Activated CD4-positive, alpha-beta T cell treated with anti-CD3 and anti-CD28 coated beads for 4 hours (primary cell): ENCODE measurements at regions not wholly inside any gene's neighbourhood (a gene's known extent, or its start where the extent isn't known, plus 50 kb on each side); places are given as distances from the start of the nearest gene placed in this dataset.

Experiments
- DNase-seq, 2 donors: peaks; one replicate each; pipeline ENCODE4 v3.0.0-alpha.2; 2020

- no peak for DNase-seq
Observed at GRCh38 chr2:217101972-217102371, 242.1 kb upstream of the TNP1 start.

GRCh38 chr2:217099561-217099960 lies 239.7 kb upstream of the TNP1 start:
- DNase-seq: no peak

DNA sequence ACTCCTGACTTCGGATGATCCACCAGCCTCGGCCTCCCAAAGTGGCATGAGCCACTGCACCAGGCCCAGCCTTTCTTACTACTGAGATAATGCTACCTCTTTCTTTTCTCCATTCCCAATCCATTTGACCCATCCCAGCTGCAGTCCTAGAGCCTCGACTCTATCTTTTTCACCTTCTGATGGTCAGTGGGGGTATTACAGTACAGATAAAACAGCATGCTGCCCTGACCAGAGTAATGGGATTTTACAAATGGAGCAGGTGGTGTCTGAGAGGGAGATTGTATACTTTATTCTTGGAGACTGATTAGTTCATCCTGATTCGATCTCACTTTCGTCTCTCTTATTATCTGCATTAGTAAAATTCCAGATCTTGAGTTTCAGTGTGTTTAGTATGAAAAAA lies 238.6 kb upstream of the TNP1 start:
- no peak for DNase-seq

DNA sequence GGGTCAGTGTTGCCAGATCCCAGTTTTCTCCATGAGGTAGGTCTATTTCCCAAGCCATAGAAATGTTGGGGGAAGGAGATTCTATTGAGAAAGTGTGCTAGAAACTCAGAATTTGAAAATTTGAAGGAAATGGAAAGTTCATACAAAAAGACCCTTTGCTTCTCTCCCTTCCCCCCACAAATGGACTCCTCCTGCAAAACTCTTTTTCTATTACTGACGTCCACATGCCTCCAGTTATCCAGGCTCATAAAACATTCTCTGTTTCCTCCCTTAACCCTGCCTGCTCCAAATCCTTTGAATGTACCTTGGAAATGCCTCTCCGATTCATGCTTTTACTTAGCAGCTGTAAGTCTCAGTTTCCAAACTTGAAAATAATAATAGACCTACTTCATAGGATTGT lies 237.5 kb upstream of the TNP1 start:
- no peak for DNase-seq

DNA sequence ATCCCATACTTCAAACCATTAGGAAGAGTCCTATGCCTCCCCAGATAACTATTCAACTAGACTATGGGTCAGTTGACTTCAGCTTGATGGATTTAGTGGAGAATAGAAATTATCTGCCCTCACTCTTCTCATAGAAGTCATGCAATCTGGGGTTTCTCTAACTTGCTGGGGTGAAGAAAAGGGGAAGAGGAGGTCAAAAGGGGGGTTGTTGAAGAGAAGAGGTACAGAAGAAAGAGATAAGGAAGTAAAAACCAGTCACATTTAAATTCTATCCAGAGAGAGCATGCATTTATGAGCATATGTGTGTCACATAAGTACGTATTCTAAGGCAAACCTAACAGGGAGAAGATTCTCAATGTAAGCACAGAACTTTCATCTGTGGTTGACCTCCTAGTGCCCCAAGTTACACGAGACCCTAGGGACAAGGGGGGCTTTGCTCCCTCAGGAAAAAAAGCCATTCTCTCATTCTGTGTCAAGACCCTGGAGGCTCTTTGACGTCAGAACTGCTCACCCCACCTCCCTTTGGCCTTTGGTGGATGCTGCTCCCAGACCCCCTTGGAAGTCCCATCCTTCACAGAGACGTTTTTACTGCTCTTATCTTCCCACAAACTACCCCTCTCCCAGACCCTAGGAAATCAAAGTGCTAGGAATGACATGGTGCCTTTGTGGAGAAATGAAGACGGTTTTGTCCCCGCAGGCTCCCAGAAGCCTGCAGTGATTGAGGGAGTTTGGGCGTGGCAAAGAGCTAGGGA lies 236.8 kb upstream of the TNP1 start:
- DNase-seq: no peak

- DNase-seq: no peak
Observed at GRCh38 chr2:217095511-217096205, 235.8 kb upstream of the TNP1 start.

- DNase-seq: no peak
Observed at GRCh38 chr2:217092710-217093379, 233.0 kb upstream of the TNP1 start.

DNA sequence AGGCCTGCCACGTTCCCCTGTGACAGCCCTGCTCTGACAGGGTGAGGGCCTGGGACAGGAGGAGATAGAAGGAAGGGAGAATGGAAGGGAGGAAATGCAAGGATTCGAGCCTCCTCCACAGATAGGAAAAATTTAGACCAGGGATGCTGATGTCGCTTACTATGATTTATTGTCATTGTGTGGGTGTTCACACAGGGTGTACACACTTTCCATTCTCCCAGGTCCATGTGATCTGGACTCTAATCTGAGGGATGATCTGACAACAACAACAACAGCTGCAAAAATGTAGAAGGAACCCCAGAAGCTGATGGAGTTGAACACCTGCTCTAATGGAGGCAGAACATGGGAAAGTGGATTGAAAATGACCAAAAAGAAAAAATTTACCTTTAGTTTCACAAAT lies 231.7 kb upstream of the TNP1 start:
- DNase-seq: no peak

GRCh38 chr2:217090884-217091283 lies 231.0 kb upstream of the TNP1 start:
- DNase-seq: no peak

DNA sequence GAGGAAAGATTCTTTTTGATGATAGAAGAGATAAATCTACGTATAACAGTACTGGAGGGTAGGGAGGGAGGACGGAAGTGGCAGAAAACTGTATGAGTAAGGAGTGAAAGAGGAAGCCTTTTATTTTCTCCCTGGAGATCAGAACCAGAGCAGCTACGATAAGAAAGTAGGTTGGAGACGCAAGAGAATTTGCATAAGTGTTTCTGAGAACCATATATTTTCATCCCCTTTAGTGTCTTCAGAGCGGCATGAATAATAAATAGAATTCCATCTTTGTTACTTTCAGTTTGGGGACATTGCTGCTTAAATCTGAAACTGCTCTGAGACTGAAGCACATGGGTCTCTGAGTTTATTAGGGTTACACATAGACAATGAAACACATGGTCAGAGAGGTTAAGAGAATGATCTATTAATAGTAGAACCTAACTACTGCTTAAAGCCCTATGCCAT lies 230.2 kb upstream of the TNP1 start:
- no peak for DNase-seq

GRCh38 chr2:217086718-217087117 lies 226.9 kb upstream of the TNP1 start:
- DNase-seq: no peak

DNA sequence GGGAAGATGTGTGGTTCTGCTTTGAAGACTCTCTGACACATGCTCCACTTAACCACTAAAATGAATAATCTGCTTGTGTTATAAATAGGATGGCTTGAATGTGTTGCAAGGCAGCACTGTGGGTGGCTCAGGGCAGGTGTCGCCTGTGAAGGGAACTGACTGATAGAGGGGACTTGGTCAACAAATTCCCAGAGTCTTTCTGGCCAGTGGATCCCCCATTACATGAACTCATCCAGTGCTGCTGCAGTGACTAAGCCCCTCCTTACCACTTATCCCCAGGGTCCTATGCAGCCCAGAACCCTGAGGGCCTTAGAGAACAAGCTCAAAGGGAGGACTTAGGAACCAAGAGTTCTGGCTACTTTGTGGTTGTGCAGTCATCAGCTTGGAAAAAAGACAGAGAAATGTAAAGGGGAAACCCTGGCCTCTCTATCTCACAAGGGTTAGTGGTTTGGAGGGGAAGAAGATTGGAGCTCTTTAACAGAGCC lies 226.2 kb upstream of the TNP1 start:
- no peak for DNase-seq

DNA sequence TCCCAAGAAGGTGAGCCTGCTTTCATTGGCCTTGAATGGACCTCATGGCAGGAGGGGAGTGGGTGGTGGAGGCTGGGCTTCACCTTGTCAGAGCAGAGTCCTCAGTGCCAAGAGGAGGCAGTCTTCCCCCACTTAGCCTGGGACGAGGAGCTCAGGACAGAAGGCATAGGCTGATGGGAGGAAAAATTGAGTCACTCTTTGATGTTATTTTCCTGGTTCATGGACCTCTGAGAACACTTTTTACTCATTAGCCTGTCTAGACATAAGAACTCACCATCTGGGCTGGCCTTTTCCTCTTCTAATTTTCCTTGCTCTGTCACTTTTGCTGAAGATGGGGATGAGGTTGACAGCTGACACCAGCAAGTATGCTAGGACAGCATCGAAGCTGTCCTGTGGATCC lies 225.7 kb upstream of the TNP1 start:
- no peak for DNase-seq

GRCh38 chr2:217081799-217082198 lies 221.9 kb upstream of the TNP1 start:
- DNase-seq: no peak

GRCh38 chr2:217079165-217079564 lies 219.3 kb upstream of the TNP1 start:
- DNase-seq: no peak

DNA sequence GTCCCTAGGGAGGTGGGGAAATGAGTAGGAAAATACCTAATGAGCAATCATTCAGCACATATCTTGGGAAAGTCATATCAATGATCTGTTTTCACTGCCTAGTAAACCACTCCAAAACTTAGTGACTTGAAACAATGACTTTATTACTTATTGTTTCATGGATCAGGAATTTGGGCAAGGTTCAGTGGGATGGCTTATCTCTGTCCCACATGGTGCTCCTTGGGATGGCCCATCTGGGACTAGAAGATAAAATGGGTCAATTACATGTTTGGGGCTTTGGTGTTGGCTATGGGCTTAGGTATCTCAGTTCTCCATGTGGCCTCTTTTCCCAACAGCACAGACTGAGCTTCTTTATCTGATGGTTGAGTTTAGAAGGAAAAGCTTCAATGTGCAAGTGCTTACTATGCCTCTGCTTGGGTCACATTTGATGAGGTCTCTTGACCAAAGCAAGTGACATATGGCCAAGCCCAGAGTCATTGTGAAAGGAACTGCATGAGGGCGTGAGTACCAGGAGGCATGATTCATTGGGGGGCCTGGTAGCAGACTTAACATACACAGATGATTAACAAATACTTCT lies 218.1 kb upstream of the TNP1 start:
- no peak for DNase-seq

DNA sequence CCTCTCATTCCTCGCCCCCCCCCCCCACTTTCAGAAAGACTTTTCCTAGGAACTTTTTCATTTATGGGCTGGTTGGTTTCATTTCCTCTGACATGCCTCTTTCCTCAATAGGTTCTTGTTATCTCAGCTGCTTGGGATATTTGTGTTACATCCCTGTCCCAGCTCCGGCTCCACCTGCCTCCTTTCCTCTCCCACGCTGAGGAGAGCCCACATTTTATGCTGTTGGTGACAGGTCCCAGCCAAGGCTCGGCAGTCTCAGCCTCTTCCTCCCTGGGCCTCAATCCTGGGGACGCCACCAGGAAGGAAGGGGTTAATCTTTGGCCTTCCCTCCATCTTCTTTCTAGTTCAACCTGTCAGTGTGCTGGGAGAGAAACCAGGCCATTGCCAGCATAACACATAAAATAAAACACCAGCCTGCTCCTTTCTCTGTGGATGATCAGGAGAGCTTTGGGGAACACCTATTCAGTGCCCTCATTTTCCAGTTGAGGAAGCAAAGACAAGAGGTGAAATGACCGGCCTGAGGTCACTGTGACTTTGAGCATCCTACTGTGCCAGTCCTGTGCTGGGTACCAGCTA lies 216.9 kb upstream of the TNP1 start:
- DNase-seq: no peak

- DNase-seq: no peak
Observed at GRCh38 chr2:217076058-217076435, 216.2 kb upstream of the TNP1 start.

GRCh38 chr2:217075268-217076057 lies 215.6 kb upstream of the TNP1 start:
- DNase-seq: no peak

GRCh38 chr2:217074576-217075255 lies 214.9 kb upstream of the TNP1 start:
- no peak for DNase-seq

- DNase-seq: no peak
Observed at GRCh38 chr2:217071416-217071815, 211.6 kb upstream of the TNP1 start.

- no peak for DNase-seq
Observed at GRCh38 chr2:217070611-217071010, 210.7 kb upstream of the TNP1 start.
